COLO829 (cell line): ENCODE measurements at regions not wholly inside any gene's neighbourhood (a gene's known extent, or its start where the extent isn't known, plus 50 kb on each side); places are given as distances from the start of the nearest gene placed in this dataset.

Source experiments
- DNase-seq: peaks from one replicate; pipeline ENCODE4 v3.0.0; 2012; ENCODE audit warnings: low spot score

GRCh38 chr10:31146491-31147209, 115.0 kb upstream of the ZNF438 start:
- no peak for DNase-seq

GRCh38 chr10:31147210-31147608, 115.5 kb upstream of the ZNF438 start:
- no peak for DNase-seq

GRCh38 chr10:31148951-31149350, 117.3 kb upstream of the ZNF438 start:
- DNase-seq, result no peak

GRCh38 chr10:31149835-31150512, 118.3 kb upstream of the ZNF438 start:
- no peak for DNase-seq

GRCh38 chr10:31151301-31151700, 119.6 kb upstream of the ZNF438 start:
- DNase-seq, result no peak

- DNase-seq, result no peak
Observed at GRCh38 chr10:31152421-31153135, 120.9 kb upstream of the ZNF438 start.

- no peak for DNase-seq
Observed at GRCh38 chr10:31153161-31153560, 121.5 kb upstream of the ZNF438 start.

GRCh38 chr10:31153692-31154091, 122.0 kb upstream of the ZNF438 start:
- DNase-seq, result no peak

GRCh38 chr10:31154996-31155395, 123.3 kb upstream of the ZNF438 start:
- DNase-seq, result no peak

GRCh38 chr10:31157123-31158010, 125.7 kb upstream of the ZNF438 start:
- no peak for DNase-seq

GRCh38 chr10:31158011-31158658, 126.5 kb upstream of the ZNF438 start:
- DNase-seq, result no peak

GRCh38 chr10:31166606-31167005, 134.9 kb upstream of the ZNF438 start:
- DNase-seq, result no peak

GRCh38 chr10:31170636-31171035, 139.0 kb upstream of the ZNF438 start:
- no peak for DNase-seq

GRCh38 chr10:31171402-31172083, 139.9 kb upstream of the ZNF438 start:
- DNase-seq, result no peak

GRCh38 chr10:31172925-31173324, 141.3 kb upstream of the ZNF438 start:
- no peak for DNase-seq

- DNase-seq, result no peak
Observed at GRCh38 chr10:31173752-31174151, 142.1 kb upstream of the ZNF438 start.

GRCh38 chr10:31179091-31179680, 139.8 kb upstream of the ZEB1 start:
- no peak for DNase-seq

- peak; percentile 58 for DNase-seq
Observed at GRCh38 chr10:31186225-31187000, 132.6 kb upstream of the ZEB1 start.

- DNase-seq, result no peak
Observed at GRCh38 chr10:31187182-31187581, 131.8 kb upstream of the ZEB1 start.
